AG09309 (cell line): ENCODE measurements at regions not wholly inside any gene's neighbourhood (a gene's known extent, or its start where the extent isn't known, plus 50 kb on each side); places are given as distances from the start of the nearest gene placed in this dataset.
"Not testable (repeated sequence)": the region's sequence is repeated elsewhere in the genome, so short reads cannot be mapped to it uniquely, and the experiment has no call there.

ENCODE experiments used
- DNase-seq: peaks from one replicate; pipeline ENCODE4 v3.0.0-alpha.2; 2010; ENCODE audit warnings: low read depth
- H3K4me3 ChIP-seq: 2 replicates; pipeline ENCODE4 v1.5.1; 2011; ENCODE audit warnings: mild to moderate bottlenecking, low read depth, low read length, moderate library complexity; ENCODE audit not compliant: control insufficient read depth
- TF ChIP-seq, protein P1 (sequence below): IDR thresholded peaks from 2 replicates; pipeline ENCODE4 v1.5.1; 2011; ENCODE audit warnings: mild to moderate bottlenecking, low read depth, low read length, inconsistent platforms; ENCODE audit not compliant: insufficient read depth, control insufficient read depth; ENCODE audit errors: missing control alignments

DNA sequence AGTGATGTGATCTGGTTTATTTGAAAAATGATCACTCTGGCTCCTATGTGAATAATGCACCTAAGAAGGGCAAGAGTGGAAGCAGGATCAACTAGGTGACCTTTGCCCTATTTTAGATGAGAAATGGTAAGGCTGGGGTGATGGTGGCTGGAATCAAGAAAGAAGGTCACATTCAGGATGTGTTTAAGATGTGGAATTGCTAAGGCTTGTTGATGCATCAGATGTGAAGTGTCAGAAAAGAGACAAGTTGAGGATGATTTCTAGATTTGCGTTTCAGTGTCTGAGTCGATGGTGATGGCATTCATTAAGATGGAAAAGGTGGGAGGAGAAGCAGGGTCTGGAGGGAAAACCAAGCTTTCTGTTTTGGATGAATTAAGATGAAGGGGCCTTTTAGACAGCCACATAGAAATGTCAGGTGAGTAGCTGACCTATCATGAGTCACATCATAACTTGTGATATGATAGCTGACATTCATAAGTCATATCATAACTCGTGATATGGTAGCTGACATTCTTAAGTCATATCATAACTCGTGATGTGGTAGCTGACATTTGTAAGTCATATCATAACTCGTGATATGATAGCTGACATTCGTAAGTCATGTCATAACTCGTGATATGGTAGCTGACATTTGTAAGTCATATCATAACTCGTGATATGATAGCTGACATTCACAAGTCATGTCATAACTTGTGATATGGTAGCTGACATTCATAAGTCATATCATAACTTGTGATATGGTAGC lies 101.2 kb upstream of the SEC11C start:
- TF ChIP-seq, protein P1, sequence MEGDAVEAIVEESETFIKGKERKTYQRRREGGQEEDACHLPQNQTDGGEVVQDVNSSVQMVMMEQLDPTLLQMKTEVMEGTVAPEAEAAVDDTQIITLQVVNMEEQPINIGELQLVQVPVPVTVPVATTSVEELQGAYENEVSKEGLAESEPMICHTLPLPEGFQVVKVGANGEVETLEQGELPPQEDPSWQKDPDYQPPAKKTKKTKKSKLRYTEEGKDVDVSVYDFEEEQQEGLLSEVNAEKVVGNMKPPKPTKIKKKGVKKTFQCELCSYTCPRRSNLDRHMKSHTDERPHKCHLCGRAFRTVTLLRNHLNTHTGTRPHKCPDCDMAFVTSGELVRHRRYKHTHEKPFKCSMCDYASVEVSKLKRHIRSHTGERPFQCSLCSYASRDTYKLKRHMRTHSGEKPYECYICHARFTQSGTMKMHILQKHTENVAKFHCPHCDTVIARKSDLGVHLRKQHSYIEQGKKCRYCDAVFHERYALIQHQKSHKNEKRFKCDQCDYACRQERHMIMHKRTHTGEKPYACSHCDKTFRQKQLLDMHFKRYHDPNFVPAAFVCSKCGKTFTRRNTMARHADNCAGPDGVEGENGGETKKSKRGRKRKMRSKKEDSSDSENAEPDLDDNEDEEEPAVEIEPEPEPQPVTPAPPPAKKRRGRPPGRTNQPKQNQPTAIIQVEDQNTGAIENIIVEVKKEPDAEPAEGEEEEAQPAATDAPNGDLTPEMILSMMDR = no peak
- no peak for DNase-seq

DNA sequence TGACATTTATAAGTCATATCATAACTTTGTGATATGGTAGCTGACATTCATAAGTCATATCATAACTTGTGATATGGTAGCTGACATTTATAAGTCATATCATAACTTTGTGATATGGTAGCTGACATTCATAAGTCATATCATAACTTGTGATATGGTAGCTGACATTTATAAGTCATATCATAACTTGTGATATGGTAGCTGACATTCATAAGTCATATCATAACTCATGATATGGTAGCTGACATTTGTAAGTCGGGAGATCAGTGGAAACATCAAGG lies 100.7 kb upstream of the SEC11C start:
- not testable (repeated sequence) for DNase-seq, H3K4me3 ChIP-seq

More for the DNA sequence above, 101.2 kb upstream of the SEC11C start:
- H3K4me3 ChIP-seq = no peak overlapping the region

DNA sequence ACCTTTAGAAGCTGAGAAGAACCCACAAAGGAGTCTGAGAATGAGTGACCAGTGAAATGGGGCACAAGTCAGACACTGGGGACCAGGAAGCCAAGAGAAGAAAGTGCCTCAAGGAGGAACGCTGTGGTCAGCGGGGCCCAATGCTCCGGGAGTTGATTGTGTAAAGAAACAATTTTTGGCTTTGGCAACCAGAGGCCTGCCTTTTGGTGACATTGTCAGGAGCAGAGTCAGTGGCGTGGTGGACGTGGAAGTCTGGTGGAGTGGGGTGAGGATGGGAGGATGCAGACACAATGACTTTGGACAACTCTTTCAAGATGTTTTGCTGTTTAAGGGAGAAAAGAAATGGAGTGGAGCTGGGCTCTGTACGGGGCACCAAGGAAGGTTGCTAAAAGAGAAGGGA lies 100.2 kb upstream of the SEC11C start:
- no peak overlapping the region for H3K4me3 ChIP-seq
- TF ChIP-seq, protein P1 = no peak
- DNase-seq = no peak

DNA sequence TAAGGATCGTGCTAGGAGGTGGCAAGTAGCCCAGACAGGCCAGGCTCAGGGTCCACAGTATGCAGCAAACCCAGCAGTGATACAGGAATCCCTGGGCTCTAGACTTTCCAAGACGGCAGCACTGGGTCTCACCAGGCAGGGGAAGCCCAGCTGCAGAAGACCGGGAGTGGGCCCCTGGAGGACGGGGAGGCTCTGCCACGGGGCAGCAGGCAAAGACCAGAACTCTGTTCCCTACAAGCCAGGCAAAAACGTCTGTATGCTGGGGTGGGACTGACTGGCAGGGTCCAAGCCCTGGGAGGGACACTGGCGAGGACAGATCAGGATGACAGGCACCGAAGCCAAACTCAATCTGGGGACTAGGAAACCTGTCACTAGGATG lies 98.9 kb upstream of the SEC11C start:
- TF ChIP-seq, protein P1 = no peak

DNA sequence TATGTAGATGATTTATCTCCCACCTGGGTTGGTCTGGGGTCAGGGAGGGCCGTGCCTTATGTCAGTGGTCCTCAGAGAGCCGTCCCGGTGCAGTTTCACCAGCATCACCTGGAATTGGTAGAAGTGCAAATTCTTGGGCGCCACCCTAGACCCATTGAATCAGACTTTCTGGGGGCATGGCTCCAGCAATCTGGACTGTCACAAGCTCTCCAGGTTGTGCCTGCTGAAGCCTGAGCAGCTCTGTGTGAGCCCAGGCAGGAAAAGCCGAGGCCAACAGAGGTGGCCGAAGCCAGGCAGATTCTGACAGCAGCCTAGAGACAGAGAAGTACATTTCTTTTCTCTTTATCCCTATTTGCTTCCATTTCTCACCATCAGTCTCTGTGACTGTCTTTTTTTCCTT lies 98.4 kb upstream of the SEC11C start:
- TF ChIP-seq, protein P1 = no peak
- no peak overlapping the region for H3K4me3 ChIP-seq
- DNase-seq = no peak

More for the DNA sequence above, 98.9 kb upstream of the SEC11C start:
- DNase-seq = no peak
- no peak overlapping the region for H3K4me3 ChIP-seq

DNA sequence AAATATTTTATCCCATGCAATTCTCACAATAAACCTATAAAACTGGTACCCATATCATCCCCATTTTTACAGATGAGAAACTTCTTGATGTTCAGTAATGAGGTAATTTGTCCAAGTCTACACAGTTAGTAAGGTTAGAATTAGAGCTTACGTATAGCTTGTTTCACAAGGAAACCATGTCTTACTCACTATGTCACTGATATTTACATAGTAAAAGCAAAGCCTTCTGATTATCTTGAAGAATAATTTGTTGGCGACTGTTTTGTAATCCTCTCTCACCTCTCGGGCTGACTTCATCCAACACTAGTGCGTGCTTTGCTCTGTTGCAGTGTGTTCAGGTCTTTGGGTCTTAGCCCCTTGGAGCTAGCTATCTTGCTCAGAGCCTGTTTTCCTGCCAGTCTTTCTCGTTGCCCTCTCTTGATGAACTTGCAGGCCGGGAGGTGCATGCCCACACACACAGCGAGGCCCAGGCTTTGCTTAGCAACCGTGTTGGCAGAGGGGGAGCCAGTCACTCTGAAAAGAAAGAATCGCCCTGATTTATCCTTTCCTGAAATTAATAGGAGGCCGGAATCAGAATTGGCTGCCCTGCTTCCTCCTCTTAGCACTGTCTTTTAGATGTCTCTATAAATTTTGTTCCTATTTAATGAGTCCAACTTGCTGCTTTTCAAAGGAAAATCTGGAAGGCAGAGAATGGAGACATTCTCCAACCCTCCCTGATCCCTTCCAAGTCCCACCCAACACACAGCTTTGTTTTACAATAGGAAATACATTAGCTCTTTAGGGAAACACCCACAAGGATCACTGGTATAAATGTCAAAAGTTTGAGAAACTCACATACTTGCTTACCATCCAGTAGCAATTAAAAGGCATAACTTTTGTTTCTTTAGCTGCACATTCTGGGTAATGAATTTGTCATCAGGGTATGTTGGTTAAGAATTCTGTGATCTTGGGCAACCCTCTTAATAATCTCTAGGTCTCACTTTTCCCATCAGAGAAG lies 97.6 kb upstream of the SEC11C start:
- TF ChIP-seq, protein P1 = no peak
- H3K4me3 ChIP-seq = no peak overlapping the region
- peak; percentile 84 for DNase-seq

DNA sequence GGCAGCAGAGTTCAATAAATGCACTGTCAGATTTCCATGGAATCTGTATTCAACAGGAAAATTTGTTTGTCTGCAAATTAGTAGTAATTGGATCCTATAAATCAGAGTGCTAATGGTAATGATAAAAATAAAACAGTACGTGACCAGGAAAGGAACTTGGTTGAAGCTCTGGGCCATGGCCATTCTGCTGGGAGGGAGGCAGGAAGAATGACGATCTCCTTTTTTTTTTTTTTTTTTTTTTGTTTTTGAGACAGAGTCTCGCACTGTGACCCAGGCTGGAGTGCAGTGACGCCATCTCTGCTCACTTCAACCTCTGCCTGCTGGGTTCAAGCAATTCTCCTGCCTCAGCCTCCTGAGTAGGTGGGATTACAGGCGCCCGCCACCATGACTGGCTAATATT lies 94.8 kb upstream of the SEC11C start:
- no peak overlapping the region for H3K4me3 ChIP-seq
- DNase-seq = no peak
- TF ChIP-seq, protein P1 = no peak
